Keratinocyte (primary cell): ENCODE measurements at regions not wholly inside any gene's neighbourhood (a gene's known extent, or its start where the extent isn't known, plus 50 kb on each side); places are given as distances from the start of the nearest gene placed in this dataset.

Experiments
- EZH2 ChIP-seq: IDR thresholded peaks from one replicate; pipeline ENCODE4 v1.6.1; 2012; ENCODE audit warnings: inconsistent platforms, mild to moderate bottlenecking, low read length, moderate library complexity
- TF ChIP-seq, protein P1 (sequence below), 3 experiments: IDR thresholded peaks in 1 of 3; conservative IDR thresholded peaks in 1 of 3; optimal IDR thresholded peaks in 1 of 3; 2 replicates in 2 of 3; 3 replicates in 1 of 3; pipeline versions ENCODE3 to v1.5.1; 2011; ENCODE audit warnings: low read length in 3 of 3, mild to moderate bottlenecking in 3 of 3, moderate library complexity in 2 of 3, control low read depth in 1 of 3, inconsistent platforms in 1 of 3; ENCODE audit not compliant: insufficient read depth in 2 of 3; ENCODE audit errors: extremely low read depth in 1 of 3

- TF ChIP-seq, protein P1, sequence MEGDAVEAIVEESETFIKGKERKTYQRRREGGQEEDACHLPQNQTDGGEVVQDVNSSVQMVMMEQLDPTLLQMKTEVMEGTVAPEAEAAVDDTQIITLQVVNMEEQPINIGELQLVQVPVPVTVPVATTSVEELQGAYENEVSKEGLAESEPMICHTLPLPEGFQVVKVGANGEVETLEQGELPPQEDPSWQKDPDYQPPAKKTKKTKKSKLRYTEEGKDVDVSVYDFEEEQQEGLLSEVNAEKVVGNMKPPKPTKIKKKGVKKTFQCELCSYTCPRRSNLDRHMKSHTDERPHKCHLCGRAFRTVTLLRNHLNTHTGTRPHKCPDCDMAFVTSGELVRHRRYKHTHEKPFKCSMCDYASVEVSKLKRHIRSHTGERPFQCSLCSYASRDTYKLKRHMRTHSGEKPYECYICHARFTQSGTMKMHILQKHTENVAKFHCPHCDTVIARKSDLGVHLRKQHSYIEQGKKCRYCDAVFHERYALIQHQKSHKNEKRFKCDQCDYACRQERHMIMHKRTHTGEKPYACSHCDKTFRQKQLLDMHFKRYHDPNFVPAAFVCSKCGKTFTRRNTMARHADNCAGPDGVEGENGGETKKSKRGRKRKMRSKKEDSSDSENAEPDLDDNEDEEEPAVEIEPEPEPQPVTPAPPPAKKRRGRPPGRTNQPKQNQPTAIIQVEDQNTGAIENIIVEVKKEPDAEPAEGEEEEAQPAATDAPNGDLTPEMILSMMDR (optimal IDR thresholded peaks at IDR 0.05 in 1 of 3, IDR thresholded peaks at IDR 0.05 in 1 of 3, conservative IDR thresholded peaks at IDR 0.05 in 1 of 3; ENCODE audit: extremely low read depth in 1 of 3, insufficient read depth in 2 of 3, low read length in 3 of 3), result no peak
- no peak for TF ChIP-seq EZH2
Measured at GRCh38 chr3:72171946-72172345, 387.0 kb upstream of the PROK2 start.
